ENCODE measurements at regions not wholly inside any gene's neighbourhood (a gene's known extent, or its start where the extent isn't known, plus 50 kb on each side); places are given as distances from the start of the nearest gene placed in this dataset.

- in situ Hi-C loops (cut with MboI) (no loop called here), intact Hi-C loops (cut with micrococcal nuclease; ENCODE audit: unreplicated experiment) (no loop called here)
- DNase-seq (ENCODE audit: low read depth, low spot score) = no peak
- ChIA-PET CTCF (no interaction called here), POLR2A (no interaction called here), SMC1A (ENCODE audit: uncharacterized antibody, unreplicated experiment) (no interaction called here), RAD21 (ENCODE audit: unreplicated experiment) (no interaction called here)
- no peaks in the 10 kb centered on the region for H3K79me2 ChIP-seq (ENCODE audit: control insufficient read depth, insufficient read depth, low read length)
- H4K20me1 ChIP-seq (ENCODE audit: control insufficient read depth, insufficient read depth) = no peaks in the 10 kb centered on the region
- H3K4me1 ChIP-seq (ENCODE audit: control insufficient read depth, insufficient read depth, low read length) = no peaks in the 10 kb centered on the region
- H3K9me3 ChIP-seq (replicated peaks; ENCODE audit: control insufficient read depth, insufficient read depth, low read length) = no peaks in the 10 kb centered on the region; the same call in 2 of the 3 replicates
- H3K27me3 ChIP-seq (replicated peaks in 1 of 2; ENCODE audit: control insufficient read depth in 2 of 2, insufficient read depth in 2 of 2, low read length in 1 of 2) = no peaks in the 10 kb centered on the region
- H2AFZ ChIP-seq (ENCODE audit: control insufficient read depth, low read depth, low read length) = no peak overlapping the region
- no peak for ATAC-seq
- no TSS peak for BruUV-seq (replicated peaks)
- H3K27ac ChIP-seq (ENCODE audit: control insufficient read depth, insufficient read depth) = no peak overlapping the region
- no peaks in the 10 kb centered on the region for H3K36me3 ChIP-seq (ENCODE audit: control insufficient read depth in 2 of 2, insufficient read depth in 2 of 2, low read length in 1 of 2)
- no peak overlapping the region for H3K4me2 ChIP-seq (ENCODE audit: control insufficient read depth, insufficient read depth)
- TF ChIP-seq NKRF (conservative IDR thresholded peaks at IDR 0.05) (no peak), ATF7 (IDR thresholded peaks at IDR 0.05; ENCODE audit: low read depth) (no peak), LARP7 (IDR thresholded peaks at IDR 0.05) (no peak), FOXK2 (IDR thresholded peaks at IDR 0.05) (no peak), ZNF207 (IDR thresholded peaks at IDR 0.05; ENCODE audit: borderline replicate concordance) (no peak), ELK1 (IDR thresholded peaks at IDR 0.05; ENCODE audit: low read depth, low read length) (no peak), NFYB (IDR thresholded peaks at IDR 0.05; ENCODE audit: insufficient read depth, low read depth, low read length) (no peak), CHD4 (IDR thresholded peaks at IDR 0.05) (no peak), SUPT20H (IDR thresholded peaks at IDR 0.05; ENCODE audit: borderline replicate concordance, control insufficient read depth, low read depth, low read length) (no peak)
- TF ChIP-seq, protein P1, sequence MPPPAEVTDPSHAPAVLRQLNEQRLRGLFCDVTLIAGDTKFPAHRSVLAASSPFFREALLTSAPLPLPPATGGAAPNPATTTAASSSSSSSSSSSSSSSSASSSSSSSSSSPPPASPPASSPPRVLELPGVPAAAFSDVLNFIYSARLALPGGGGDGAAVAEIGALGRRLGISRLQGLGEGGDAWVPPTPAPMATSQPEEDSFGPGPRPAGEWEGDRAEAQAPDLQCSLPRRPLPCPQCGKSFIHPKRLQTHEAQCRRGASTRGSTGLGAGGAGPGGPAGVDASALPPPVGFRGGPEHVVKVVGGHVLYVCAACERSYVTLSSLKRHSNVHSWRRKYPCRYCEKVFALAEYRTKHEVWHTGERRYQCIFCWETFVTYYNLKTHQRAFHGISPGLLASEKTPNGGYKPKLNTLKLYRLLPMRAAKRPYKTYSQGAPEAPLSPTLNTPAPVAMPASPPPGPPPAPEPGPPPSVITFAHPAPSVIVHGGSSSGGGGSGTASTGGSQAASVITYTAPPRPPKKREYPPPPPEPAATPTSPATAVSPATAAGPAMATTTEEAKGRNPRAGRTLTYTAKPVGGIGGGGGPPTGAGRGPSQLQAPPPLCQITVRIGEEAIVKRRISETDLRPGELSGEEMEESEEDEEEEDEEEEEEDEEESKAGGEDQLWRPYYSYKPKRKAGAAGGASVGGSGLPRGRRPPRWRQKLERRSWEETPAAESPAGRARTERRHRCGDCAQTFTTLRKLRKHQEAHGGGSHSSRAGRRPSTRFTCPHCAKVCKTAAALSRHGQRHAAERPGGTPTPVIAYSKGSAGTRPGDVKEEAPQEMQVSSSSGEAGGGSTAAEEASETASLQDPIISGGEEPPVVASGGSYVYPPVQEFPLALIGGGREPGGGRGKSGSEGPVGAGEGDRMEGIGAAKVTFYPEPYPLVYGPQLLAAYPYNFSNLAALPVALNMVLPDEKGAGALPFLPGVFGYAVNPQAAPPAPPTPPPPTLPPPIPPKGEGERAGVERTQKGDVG (CRISPR knock-in tag; IDR thresholded peaks at IDR 0.05) = no peak
- no peak overlapping the region for H3K4me3 ChIP-seq
- WGBS (ENCODE audit: insufficient coverage, insufficient replicate concordance, low lambda C conversion rate, missing lambda C conversion rate) = 63% methylated on average over 17 of the region's 17 CpGs
- no peak for FAIRE-seq
- no peak overlapping the region for H3K9ac ChIP-seq (ENCODE audit: control insufficient read depth, insufficient read depth, low read length)
These were observed 140.0 kb downstream of the ETS2 start for GRCh38 chr21:38945545-38946245.

All from GM12878 (cell line).